ENCODE measurements at regions not wholly inside any gene's neighbourhood (a gene's known extent, or its start where the extent isn't known, plus 50 kb on each side); places are given as distances from the start of the nearest gene placed in this dataset.

DNA sequence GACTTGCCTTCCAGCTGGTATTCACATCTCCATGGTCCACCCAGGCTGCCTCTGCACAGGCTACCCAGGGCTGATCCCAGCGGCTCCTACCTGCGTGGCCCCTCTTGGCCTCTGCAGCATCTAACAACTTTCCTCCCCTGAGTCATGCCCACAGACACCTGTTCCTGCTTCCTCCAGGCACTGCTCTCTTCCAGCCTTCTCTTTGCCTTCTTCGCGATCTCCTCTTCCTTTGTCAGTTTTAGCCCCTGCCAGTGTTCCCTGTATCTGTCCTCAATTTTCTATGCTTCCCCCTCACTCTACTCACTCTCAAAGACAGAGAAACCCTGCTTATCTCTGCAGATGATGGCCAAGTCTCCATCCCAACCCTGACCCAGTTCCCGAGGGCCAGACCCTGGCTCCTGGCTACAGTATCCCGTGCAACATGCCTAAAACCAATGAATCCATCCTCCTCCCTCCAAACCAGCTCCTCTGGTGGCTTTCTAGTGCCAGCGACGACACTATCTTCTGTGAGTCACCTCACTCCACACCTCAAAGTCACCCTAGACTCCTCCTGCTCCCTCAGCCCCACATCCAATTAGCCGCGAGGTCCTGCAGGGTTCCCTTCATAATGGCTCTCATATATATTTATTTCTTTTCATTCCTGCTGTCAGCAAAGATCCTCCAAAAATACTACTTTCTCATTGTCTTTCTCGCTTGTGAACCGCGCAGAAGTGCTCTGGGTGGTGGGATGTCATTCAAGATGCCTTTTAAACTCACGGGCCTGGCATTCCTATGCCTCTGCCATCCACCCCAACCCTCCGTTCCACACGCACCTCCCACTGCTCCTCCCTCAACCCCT is 259.2 kb downstream of the TOMM20 start:
- no peaks in the 10 kb centered on the region for H3K4me1 ChIP-seq (ENCODE audit: insufficient read depth, low read length, poor library complexity, severe bottlenecking)
- CTCF ChIA-PET, result no interaction called here
- no peak overlapping the region for H3K4me3 ChIP-seq (ENCODE audit: low read depth, low read length, poor library complexity, severe bottlenecking)
- POLR2A ChIA-PET (ENCODE audit: low non-redundant PET), result no interaction called here
- no peak for DNase-seq (ENCODE audit: low spot score)
- H3K27ac ChIP-seq (ENCODE audit: low read depth, low read length, poor library complexity, severe bottlenecking), result no peak overlapping the region
- no TSS peak for BruUV-seq (replicated peaks)
- H3K9me3 ChIP-seq (ENCODE audit: low read depth, low read length, poor library complexity, severe bottlenecking), result no peaks in the 10 kb centered on the region
- H3K36me3 ChIP-seq (ENCODE audit: insufficient read depth, low read length, poor library complexity, severe bottlenecking), result no peaks in the 10 kb centered on the region
- no peaks in the 10 kb centered on the region for H3K27me3 ChIP-seq (replicated peaks; ENCODE audit: insufficient read depth, low read depth, low read length, poor library complexity)
- intact Hi-C loops (cut with micrococcal nuclease; ENCODE audit: unreplicated experiment), result no loop called here
- no peak for TF ChIP-seq EZH2 (IDR thresholded peaks at IDR 0.05; ENCODE audit: borderline replicate concordance, low read depth, low read length, poor library complexity, severe bottlenecking)
- TF ChIP-seq, protein P1, sequence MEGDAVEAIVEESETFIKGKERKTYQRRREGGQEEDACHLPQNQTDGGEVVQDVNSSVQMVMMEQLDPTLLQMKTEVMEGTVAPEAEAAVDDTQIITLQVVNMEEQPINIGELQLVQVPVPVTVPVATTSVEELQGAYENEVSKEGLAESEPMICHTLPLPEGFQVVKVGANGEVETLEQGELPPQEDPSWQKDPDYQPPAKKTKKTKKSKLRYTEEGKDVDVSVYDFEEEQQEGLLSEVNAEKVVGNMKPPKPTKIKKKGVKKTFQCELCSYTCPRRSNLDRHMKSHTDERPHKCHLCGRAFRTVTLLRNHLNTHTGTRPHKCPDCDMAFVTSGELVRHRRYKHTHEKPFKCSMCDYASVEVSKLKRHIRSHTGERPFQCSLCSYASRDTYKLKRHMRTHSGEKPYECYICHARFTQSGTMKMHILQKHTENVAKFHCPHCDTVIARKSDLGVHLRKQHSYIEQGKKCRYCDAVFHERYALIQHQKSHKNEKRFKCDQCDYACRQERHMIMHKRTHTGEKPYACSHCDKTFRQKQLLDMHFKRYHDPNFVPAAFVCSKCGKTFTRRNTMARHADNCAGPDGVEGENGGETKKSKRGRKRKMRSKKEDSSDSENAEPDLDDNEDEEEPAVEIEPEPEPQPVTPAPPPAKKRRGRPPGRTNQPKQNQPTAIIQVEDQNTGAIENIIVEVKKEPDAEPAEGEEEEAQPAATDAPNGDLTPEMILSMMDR (conservative IDR thresholded peaks at IDR 0.05; ENCODE audit: low read depth, low read length), result no peak

DNA sequence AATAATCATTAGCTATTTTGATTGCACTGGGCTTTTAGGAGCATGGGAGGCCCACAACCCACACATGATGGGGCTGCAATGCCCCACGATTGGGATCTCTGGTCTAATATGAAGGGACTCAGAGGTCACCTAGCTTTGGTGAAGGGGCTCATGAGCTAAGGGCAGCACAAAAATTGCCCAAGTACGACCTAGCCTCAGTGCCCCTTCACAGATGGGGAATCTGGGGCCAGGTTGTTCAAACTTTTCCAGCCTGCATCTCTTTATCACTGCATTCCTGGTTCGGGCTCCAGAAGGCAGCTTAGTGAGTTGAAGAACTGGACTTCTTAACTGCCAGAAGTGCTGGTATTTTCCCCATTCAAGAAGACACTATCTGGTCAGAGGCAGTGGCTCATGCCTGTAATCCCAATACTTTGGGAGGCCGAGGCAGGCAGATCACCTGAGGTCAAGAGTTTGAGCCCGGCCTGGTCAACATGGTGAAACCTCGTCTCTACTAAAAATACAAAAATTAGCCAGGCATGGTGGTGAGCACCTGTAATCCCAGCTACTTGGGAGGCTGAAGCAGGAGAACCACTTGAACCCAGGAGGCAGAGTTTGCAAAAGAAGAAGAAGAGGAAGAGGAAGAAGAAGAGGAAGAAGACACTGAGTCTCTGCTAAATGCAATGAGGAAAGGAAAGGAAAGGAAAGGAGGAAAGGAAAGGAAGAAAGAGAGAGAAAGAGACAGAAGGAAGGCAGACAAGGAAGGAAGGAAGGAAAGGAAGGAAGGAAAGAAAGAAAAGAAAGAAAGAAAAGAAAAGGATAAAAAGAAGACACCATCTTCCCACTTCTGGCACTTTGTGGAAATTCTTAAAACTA is 258.5 kb upstream of the IRF2BP2 start:
- intact Hi-C loops (cut with micrococcal nuclease; ENCODE audit: unreplicated experiment), result no loop called here
- H3K27me3 ChIP-seq (replicated peaks; ENCODE audit: insufficient read depth, low read depth, low read length, poor library complexity), result no peaks in the 10 kb centered on the region
- no peak for DNase-seq (ENCODE audit: low spot score)
- CTCF ChIA-PET, result no interaction called here
- no peak for TF ChIP-seq EZH2 (IDR thresholded peaks at IDR 0.05; ENCODE audit: borderline replicate concordance, low read depth, low read length, poor library complexity, severe bottlenecking)
- TF ChIP-seq, protein P1 (conservative IDR thresholded peaks at IDR 0.05; ENCODE audit: low read depth, low read length), result no peak
- no peaks in the 10 kb centered on the region for H3K9me3 ChIP-seq (ENCODE audit: low read depth, low read length, poor library complexity, severe bottlenecking)
- H3K27ac ChIP-seq (ENCODE audit: low read depth, low read length, poor library complexity, severe bottlenecking), result no peak overlapping the region
- POLR2A ChIA-PET (ENCODE audit: low non-redundant PET), result no interaction called here
- H3K4me3 ChIP-seq (ENCODE audit: low read depth, low read length, poor library complexity, severe bottlenecking), result no peak overlapping the region
- no peaks in the 10 kb centered on the region for H3K36me3 ChIP-seq (ENCODE audit: insufficient read depth, low read length, poor library complexity, severe bottlenecking)
- no TSS peak for BruUV-seq (replicated peaks)
- H3K4me1 ChIP-seq (ENCODE audit: insufficient read depth, low read length, poor library complexity, severe bottlenecking), result no peaks in the 10 kb centered on the region

DNA sequence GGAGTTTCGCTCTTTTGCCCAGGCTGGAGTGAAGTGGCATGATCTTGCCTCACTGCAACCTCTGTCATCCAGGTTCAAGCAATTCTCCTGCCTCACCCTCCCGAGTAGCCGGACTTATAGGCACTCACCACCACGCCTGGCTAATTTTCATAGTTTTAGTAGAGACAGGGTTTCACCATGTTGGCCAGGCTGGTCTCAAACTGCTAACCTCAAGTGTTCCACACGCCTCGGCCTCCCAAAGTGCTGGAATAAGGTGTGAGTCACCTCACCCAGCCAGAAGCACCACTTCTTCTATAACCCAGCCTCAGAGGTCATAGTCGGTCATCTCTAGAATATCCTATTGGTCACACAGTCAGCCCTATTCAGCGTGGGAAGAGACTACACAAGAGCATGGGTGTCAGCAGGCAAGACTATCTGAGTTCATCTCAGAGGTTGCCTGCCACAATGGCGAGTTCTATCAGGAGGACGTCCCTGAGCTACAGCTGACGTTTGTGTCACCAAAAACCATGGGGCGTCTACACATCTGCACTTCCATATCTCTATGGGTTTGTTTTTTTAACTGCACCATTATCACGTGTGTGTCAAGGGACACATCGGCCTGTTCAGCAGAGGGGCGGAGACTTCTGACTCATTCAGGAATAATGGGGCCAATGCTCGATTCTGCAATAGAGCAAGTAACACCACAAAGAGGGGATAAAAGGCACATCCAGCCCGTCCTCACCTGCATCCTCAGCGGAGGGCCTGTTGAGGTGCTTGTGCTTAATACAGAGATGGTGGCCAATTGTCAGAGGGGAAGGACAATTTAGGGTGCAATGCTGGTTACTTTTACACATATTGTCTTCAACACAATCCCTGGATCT is 256.3 kb upstream of the IRF2BP2 start:
- H3K27ac ChIP-seq (ENCODE audit: low read depth, low read length, poor library complexity, severe bottlenecking), result no peak overlapping the region
- no TSS peak for BruUV-seq (replicated peaks)
- ChIA-PET CTCF (no interaction called here), POLR2A (ENCODE audit: low non-redundant PET) (no interaction called here)
- no peak overlapping the region for H3K4me3 ChIP-seq (ENCODE audit: low read depth, low read length, poor library complexity, severe bottlenecking)
- H3K27me3 ChIP-seq (replicated peaks; ENCODE audit: insufficient read depth, low read depth, low read length, poor library complexity), result no peaks in the 10 kb centered on the region
- TF ChIP-seq, protein P1 (conservative IDR thresholded peaks at IDR 0.05; ENCODE audit: low read depth, low read length), result no peak
- no peak for TF ChIP-seq EZH2 (IDR thresholded peaks at IDR 0.05; ENCODE audit: borderline replicate concordance, low read depth, low read length, poor library complexity, severe bottlenecking)
- H3K9me3 ChIP-seq (ENCODE audit: low read depth, low read length, poor library complexity, severe bottlenecking), result no peaks in the 10 kb centered on the region
- DNase-seq (ENCODE audit: low spot score), result peak; percentile 7
- H3K4me1 ChIP-seq (ENCODE audit: insufficient read depth, low read length, poor library complexity, severe bottlenecking), result no peaks in the 10 kb centered on the region
- intact Hi-C loops (cut with micrococcal nuclease; ENCODE audit: unreplicated experiment), result no loop called here
- no peaks in the 10 kb centered on the region for H3K36me3 ChIP-seq (ENCODE audit: insufficient read depth, low read length, poor library complexity, severe bottlenecking)
